ENCODE measurements at regions not wholly inside any gene's neighbourhood (a gene's known extent, or its start where the extent isn't known, plus 50 kb on each side); places are given as distances from the start of the nearest gene placed in this dataset.

DNA sequence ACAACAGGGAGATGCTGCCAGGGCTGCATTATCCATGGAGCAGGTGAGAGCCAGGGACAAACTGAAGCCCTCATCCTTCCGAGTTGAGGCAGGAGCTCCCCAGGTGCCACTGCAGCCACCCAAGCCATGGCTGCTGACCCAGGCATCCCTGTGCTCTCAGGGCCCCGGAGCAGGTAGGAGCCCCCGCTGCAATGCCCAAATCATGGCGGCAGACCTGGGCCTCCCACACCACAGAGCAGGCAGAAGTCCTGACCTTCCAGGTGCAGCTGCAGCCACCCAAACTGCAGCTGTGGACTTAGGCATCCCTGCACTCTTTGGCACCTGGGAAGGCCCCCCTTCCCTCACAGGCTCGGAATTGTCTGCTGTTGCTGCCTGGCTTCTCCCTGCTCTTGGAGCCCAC lies 443.6 kb downstream of the ARAP2 start:
- TF ChIP-seq JUND (IDR thresholded peaks at IDR 0.05) (no peak), TCF7L2 (IDR thresholded peaks at IDR 0.05; ENCODE audit: borderline replicate concordance, extremely low read depth, insufficient read depth, insufficient read length) (no peak), SRF (IDR thresholded peaks at IDR 0.05; ENCODE audit: low read depth) (no peak), CBX3 (IDR thresholded peaks at IDR 0.05; ENCODE audit: low read depth) (no peak), YY1 (IDR thresholded peaks at IDR 0.05; ENCODE audit: extremely low read depth, insufficient replicate concordance, low read depth, low read length) (no peak), ELF1 (IDR thresholded peaks at IDR 0.05; ENCODE audit: borderline replicate concordance, low read depth) (no peak), POLR2A (IDR thresholded peaks at IDR 0.05; ENCODE audit: borderline replicate concordance, extremely low read depth, insufficient read depth, insufficient read length) (no peak), EGR1 (IDR thresholded peaks at IDR 0.05; ENCODE audit: low read depth) (no peak), EZH2phosphoT487 (IDR thresholded peaks at IDR 0.05; ENCODE audit: borderline replicate concordance) (no peak), POLR2AphosphoS5 (IDR thresholded peaks at IDR 0.05; ENCODE audit: low read depth, low read length) (no peak), SP1 (IDR thresholded peaks at IDR 0.05; ENCODE audit: low read depth) (no peak), CEBPB (IDR thresholded peaks at IDR 0.05; ENCODE audit: low read depth) (no peak)
- TF ChIP-seq, protein P1, sequence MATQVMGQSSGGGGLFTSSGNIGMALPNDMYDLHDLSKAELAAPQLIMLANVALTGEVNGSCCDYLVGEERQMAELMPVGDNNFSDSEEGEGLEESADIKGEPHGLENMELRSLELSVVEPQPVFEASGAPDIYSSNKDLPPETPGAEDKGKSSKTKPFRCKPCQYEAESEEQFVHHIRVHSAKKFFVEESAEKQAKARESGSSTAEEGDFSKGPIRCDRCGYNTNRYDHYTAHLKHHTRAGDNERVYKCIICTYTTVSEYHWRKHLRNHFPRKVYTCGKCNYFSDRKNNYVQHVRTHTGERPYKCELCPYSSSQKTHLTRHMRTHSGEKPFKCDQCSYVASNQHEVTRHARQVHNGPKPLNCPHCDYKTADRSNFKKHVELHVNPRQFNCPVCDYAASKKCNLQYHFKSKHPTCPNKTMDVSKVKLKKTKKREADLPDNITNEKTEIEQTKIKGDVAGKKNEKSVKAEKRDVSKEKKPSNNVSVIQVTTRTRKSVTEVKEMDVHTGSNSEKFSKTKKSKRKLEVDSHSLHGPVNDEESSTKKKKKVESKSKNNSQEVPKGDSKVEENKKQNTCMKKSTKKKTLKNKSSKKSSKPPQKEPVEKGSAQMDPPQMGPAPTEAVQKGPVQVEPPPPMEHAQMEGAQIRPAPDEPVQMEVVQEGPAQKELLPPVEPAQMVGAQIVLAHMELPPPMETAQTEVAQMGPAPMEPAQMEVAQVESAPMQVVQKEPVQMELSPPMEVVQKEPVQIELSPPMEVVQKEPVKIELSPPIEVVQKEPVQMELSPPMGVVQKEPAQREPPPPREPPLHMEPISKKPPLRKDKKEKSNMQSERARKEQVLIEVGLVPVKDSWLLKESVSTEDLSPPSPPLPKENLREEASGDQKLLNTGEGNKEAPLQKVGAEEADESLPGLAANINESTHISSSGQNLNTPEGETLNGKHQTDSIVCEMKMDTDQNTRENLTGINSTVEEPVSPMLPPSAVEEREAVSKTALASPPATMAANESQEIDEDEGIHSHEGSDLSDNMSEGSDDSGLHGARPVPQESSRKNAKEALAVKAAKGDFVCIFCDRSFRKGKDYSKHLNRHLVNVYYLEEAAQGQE (IDR thresholded peaks at IDR 0.05; ENCODE audit: low read depth), result no peak
- ATAC-seq (no peak), DNase-seq (ENCODE audit: low read depth, low spot score) (no peak)
- Histone ChIP-seq H3K79me2 (ENCODE audit: insufficient read depth, low read length) (no peaks in the 10 kb centered on the region), H3K27me3 (ENCODE audit: insufficient read depth, low read length) (no peaks in the 10 kb centered on the region), H2AFZ (ENCODE audit: low read depth, low read length, poor library complexity, severe bottlenecking) (no peak overlapping the region), H3K9ac (ENCODE audit: low read length) (no peak overlapping the region), H3K4me3 (replicated peaks in 1 of 2; ENCODE audit: low read depth in 1 of 2, low read length in 2 of 2) (no peak overlapping the region), H3K4me1 (ENCODE audit: control insufficient read depth in 1 of 2, insufficient read depth in 2 of 2, low read length in 2 of 2) (no peaks in the 10 kb centered on the region), H3K27ac (ENCODE audit: low read depth, low read length) (no peak overlapping the region), H4K20me1 (ENCODE audit: insufficient read depth) (no peaks in the 10 kb centered on the region), H3K9me2 (ENCODE audit: insufficient read depth) (no peaks in the 10 kb centered on the region), H3K36me3 (ENCODE audit: control insufficient read depth in 1 of 2, insufficient read depth in 2 of 2, low read length in 2 of 2) (no peaks in the 10 kb centered on the region), H3K4me2 (ENCODE audit: low read length) (no peak overlapping the region), H3K9me3 (ENCODE audit: control insufficient read depth in 1 of 2, insufficient read depth in 1 of 2, low read depth in 1 of 2, low read length in 2 of 2) (no peaks in the 10 kb centered on the region)
- CTCF ChIA-PET, result no interaction called here
- no TSS peak for BruUV-seq (replicated peaks)
- POLR2A ChIA-PET, result no interaction called here
- RAD21 ChIA-PET (ENCODE audit: low non-redundant PET in 1 of 2, low total read pairs in 2 of 2, uncharacterized antibody in 2 of 2, unreplicated experiment in 2 of 2), result no interaction called here
- intact Hi-C loops (cut with micrococcal nuclease), result no loop called here

Measured in HCT116 (cell line).